ENCODE measurements at regions not wholly inside any gene's neighbourhood (a gene's known extent, or its start where the extent isn't known, plus 50 kb on each side); places are given as distances from the start of the nearest gene placed in this dataset.
"Not testable (repeated sequence)": the region's sequence is repeated elsewhere in the genome, so short reads cannot be mapped to it uniquely, and the experiment has no call there.

DNA sequence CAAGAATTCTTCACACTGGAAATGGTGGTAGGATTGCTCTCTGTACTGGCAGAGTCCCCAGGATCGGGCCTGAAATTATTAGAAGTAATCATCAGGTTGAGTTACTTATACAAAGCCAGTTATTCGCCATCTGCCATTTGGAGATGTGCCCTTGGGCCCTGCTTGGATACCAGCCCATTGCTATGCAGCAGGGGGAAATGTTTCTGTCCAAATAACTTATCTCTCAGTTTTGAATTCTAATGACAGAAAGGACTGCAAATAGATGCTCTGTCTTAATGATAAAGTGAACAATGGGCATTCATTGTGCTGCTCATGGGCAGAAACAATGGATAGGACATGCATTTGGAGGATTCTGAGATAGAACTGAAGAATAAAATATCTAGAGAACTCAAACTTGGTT lies 139.1 kb upstream of the PELI2 start:
- DNase-seq (ENCODE audit: low read depth), result no peak

GRCh38 chr14:55979781-55980180 lies 138.4 kb upstream of the PELI2 start:
- no peak for DNase-seq (ENCODE audit: low read depth)

GRCh38 chr14:55980970-55981369 lies 137.2 kb upstream of the PELI2 start:
- no peak for DNase-seq (ENCODE audit: low read depth)

DNA sequence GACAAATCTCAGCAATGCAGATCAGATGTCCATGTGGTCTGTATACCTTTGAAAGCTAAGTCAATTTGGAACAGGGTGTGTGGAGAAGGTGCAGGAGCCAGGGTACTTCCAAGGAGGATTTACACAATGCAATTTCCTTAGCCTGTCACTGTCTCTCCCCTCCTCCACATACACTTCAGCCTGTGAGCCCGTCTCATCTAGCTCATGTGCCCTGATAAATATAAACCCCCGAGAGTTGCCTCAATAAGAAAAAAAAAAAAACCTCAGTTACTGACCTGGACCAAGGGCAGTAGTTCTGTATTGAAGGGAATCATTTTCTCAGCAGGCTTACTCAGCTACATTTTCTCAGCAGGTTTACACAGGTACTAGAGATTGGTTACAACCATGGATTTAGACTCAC lies 132.1 kb upstream of the PELI2 start:
- no peak for DNase-seq (ENCODE audit: low read depth)

- no peak for DNase-seq (ENCODE audit: low read depth)
Observed at GRCh38 chr14:56000846-56001245, 117.4 kb upstream of the PELI2 start.

DNA sequence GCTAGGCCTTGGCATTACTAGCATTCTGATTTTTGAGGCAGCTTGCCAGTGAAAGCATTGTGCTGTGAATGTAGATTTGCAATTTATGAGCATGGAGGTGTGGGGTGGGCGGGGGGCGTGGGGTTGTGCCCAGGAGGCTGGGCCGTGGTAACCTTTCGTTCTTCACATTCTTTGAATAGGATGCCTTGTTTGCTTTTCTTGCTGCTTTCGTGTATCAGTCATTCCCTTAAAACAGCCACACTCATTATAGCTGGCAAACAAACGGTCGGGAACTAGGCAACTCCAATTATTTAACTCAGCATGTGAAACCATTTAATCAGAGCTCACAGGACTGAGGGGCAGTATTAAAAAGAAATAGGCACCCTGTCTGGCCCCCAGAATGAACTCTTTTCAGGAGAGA lies 115.9 kb upstream of the PELI2 start:
- no peak for DNase-seq (ENCODE audit: low read depth)

GRCh38 chr14:56002876-56003625 lies 115.2 kb upstream of the PELI2 start:
- DNase-seq (ENCODE audit: low read depth), result no peak

GRCh38 chr14:56004323-56004722 lies 113.9 kb upstream of the PELI2 start:
- DNase-seq (ENCODE audit: low read depth), result no peak

DNA sequence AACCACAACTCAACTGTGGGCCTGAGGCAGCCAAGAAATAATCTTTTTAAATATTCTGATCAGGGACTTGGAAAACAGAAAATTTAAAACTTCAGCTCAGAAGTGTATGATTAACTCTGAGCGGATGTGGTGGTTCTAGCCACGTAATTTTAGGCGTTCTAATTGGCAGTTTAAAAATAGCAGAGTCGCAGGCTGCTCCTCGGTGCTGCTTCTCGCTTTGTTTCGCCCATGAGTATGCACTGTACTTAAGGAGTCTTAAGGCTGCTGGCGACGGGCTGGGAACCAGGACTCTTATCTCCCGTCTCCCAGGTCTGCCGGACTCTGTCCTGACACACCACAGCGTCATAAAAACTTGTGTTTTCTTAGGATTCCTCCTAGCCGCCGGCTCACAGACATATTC lies 113.4 kb upstream of the PELI2 start:
- DNase-seq (ENCODE audit: low read depth), result peak; percentile 73

GRCh38 chr14:56005191-56006053 lies 112.8 kb upstream of the PELI2 start:
- DNase-seq (ENCODE audit: low read depth), result peak; percentile 88

DNA sequence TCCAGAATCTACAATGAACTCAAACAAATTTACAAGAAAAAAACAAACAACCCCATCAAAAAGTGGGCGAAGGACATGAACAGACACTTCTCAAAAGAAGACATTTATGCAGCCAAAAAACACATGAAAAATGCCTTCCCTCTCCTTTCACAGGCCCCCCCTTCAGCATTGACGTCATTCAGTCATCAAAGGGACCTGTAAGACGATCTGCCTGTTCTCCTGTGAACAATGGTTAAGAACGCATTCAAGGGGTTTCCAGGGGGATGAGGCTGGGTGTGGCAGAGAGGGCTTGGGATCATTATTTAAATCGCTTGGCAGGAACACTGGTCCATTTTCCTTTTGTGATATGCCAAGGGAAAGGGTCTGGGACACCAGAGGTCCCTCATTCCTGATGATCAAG lies 110.7 kb upstream of the PELI2 start:
- DNase-seq (ENCODE audit: low read depth), result not testable (repeated sequence)

- no peak for DNase-seq (ENCODE audit: low read depth)
Observed at GRCh38 chr14:56008150-56008549, 110.1 kb upstream of the PELI2 start.

GRCh38 chr14:56008661-56009060 lies 109.5 kb upstream of the PELI2 start:
- not testable (repeated sequence) for DNase-seq (ENCODE audit: low read depth)

- no peak for DNase-seq (ENCODE audit: low read depth)
Observed at GRCh38 chr14:56023661-56024081, 94.5 kb upstream of the PELI2 start.

DNA sequence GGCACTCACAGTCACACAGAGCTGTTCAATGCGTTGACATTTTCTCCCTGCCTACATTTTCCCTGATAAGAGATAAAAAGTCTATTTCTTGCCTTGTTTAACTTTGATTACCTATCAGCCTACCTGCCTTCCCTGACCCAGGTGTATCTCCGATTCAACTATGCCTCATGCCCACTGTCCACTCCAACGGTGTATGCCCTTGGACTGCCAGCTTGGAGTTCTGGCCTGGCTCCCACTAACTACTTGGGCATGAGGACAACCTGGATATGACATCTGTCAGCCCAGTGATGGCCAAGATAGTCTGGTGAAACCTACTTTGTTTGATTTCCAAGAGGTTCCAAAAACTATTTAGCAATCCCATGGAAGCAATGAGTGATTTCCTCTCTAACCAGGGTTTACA lies 93.0 kb upstream of the PELI2 start:
- DNase-seq (ENCODE audit: low read depth), result no peak

DNA sequence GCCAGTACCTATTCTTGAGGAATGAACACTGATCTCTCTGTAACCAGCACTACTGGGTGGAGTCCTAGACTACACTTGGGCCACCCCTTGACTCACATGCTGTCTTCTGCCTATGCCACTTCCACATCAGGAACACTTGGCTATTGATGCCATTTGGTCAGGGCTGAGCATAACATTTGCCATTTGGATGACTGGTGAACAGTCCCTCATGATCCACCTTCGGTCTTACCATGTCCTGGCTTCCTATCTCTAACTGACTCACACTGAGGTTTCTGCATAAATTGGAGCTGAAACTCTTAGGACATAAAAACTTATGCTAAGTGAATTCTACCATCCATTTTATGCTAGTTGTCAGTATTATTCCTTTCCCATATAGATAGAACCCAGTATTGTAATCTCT lies 91.7 kb upstream of the PELI2 start:
- no peak for DNase-seq (ENCODE audit: low read depth)

- DNase-seq (ENCODE audit: low read depth), result no peak
Observed at GRCh38 chr14:56027421-56027820, 90.8 kb upstream of the PELI2 start.

DNA sequence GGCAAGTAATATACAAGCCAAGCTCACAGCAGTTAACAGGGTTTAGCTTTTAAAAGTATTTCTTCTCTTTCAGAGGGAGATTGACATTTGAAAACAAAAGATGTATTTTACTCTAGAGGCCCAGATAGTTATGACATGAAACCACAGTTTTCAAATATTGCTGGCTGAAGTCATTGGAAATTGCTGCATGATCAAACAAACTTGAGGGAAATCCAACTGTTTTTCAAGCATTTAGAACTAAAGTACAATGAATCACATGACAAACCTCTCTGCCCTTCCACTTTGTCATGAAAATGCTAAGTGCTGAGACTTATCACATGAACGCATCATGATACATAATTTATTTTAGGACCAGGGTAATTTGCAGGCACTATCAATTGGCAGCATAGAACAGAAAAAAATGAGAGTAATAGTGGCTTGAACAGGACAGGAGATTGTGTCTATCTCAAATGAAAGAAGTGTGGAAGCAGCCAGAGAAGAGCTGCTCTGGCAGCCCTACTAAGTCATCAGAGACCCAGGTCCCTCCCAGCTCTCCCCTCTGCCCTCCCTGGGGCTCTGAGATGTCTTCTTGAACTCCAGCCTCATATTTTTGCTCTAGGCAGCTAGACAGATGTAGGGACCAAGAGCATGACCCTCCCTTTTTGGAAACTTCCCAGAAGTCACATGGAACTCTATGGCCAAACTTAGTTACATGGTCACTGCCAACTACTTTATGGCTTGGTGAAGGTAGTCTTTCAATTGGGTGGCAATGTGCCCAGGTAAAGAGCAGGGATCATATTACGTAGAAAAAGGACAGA lies 90.1 kb upstream of the PELI2 start:
- no peak for DNase-seq (ENCODE audit: low read depth)

DNA sequence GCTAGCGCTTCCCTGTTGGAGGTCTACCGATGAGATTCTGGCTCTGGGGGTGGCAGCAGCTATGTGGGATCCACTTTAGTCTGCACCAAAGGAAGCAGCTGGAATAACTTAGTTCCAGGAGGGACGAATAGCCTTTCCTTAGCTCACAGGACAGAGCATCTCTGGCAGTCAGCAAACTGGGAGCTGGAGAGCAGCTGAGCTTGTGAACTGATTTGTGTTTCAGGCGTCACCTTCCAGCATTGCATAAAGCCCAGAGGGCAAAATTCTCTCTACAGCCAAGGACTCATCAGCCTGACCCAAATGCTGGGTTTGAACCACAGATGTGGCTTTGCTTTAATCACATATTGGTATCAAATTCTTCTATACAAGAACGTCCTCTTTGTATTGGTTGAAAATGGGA lies 81.9 kb upstream of the PELI2 start:
- no peak for DNase-seq (ENCODE audit: low read depth)

DNA sequence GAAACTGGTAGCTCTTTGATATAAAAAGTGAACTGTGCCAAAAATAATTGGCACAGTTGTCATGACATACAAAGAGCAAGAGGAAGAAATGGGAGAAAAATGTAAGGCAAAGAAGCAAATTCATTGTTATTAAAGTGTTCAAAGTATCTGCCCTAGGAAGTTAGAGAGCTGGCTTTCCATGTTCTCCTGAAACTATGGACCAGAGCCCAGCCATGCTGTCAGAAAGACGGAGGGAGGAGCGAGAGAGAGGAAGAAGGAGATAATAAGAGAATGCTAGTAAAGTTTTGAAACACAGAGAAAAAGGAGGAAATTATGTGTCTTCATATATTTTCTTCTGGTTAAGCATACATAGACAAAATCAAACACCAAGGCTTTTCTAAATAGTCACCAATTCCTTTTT lies 78.1 kb upstream of the PELI2 start:
- no peak for DNase-seq (ENCODE audit: low read depth)

DNA sequence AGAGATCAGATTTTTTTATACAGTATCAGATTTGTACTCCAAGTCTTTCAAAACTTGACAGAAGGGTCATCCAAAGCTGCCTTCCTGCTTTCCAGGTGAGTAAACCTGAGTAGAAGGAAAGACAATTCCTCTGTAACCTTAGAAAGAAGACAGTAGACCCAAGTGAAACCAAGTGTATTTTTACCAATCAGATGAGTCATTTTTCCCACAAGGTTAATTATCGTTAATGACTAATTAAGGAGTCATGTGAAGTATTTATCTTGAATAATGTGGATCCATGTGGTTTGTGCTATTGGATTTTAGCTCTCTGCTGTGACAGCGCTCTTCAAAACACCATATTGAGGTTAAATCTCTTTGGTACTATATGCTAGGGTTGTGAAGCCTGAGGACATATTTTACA lies 74.0 kb upstream of the PELI2 start:
- DNase-seq (ENCODE audit: low read depth), result no peak

DNA sequence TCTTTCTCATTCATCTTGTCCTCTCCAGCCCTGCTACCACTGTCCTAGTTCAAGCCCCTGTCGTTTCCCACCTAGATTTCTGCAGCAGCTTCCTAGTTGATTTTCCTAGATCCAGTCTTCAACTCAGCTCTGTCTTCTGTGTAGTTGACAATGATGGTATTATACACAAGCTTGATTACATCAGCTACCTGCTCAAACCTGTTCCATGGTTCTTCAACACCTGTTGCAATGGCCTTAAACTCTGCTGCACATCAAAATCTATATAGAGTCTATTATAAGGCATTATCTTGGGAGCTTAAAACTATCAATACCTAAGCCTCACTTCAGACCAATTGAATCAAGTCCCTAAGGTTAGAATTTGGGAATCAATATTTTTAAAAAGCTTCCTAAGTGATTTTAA lies 71.7 kb upstream of the PELI2 start:
- DNase-seq (ENCODE audit: low read depth), result no peak

DNA sequence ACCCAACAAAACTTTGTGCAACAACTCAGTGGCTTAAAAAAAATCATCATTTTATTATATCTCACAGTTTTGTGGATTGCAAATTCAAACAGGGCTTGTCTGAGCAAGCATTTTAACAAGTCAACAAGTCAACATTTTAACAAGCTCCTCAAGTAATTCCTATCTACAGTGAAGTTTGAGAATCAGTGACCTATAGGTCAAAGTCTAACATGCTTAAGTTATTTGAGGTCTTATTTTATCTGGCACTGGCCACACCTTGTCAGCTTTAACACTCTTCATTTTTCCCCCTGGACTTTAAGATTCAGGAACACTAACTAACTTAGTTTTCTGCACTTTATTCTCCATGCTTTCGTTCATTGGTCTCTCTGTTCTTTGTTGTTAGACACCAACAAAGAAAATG lies 71.2 kb upstream of the PELI2 start:
- DNase-seq (ENCODE audit: low read depth), result no peak
